SU-DHL-6 (cell line): ENCODE measurements at regions not wholly inside any gene's neighbourhood (a gene's known extent, or its start where the extent isn't known, plus 50 kb on each side); places are given as distances from the start of the nearest gene placed in this dataset.

Experiments used
- H2AFZ ChIP-seq: fragments of 200-600 bp; sonication (generic); 2 replicates; pipeline ENCODE4 v1.6.1; 2014; ENCODE audit warnings: low read depth, mild to moderate bottlenecking, moderate library complexity, mixed read lengths, antibody characterized with exemption, low read length; ENCODE audit not compliant: severe bottlenecking
- H3F3A ChIP-seq: fragments of 200-600 bp; shearing (Covaris generic); 2 replicates; pipeline ENCODE4 v1.6.0; 2016; ENCODE audit warnings: antibody characterized with exemption, mild to moderate bottlenecking; ENCODE audit not compliant: insufficient read depth
- H3K27ac ChIP-seq: fragments of 200-600 bp; sonication (generic); 2 replicates; pipeline ENCODE4 v1.5.1; 2016; ENCODE audit warnings: low read depth, mild to moderate bottlenecking, low read length, moderate library complexity, mixed read lengths
- H3K27me3 ChIP-seq: fragments of 200-600 bp; sonication (generic), shearing (Covaris generic); 2 replicates; pipeline ENCODE4 v1.6.0; 2014; ENCODE audit warnings: mild to moderate bottlenecking, low read length
- H3K36me3 ChIP-seq: fragments of 200-600 bp; sonication (generic); 2 replicates; pipeline ENCODE4 v1.6.1; 2014; ENCODE audit warnings: mild to moderate bottlenecking, low read length, mixed read lengths
- H3K4me2 ChIP-seq: fragments of 300-600, 200-600 bp; shearing (Covaris generic), sonication (generic); 2 replicates; pipeline ENCODE4 v1.6.0; 2014; ENCODE audit warnings: low read length, low read depth, mild to moderate bottlenecking; ENCODE audit not compliant: poor library complexity, severe bottlenecking
- H3K4me3 ChIP-seq: fragments of 200-600 bp; sonication (generic); 2 replicates; pipeline ENCODE4 v1.5.1; 2014; ENCODE audit warnings: antibody characterized with exemption, low read length, mild to moderate bottlenecking, mixed read lengths; ENCODE audit not compliant: insufficient read depth, poor library complexity, severe bottlenecking
- H3K79me2 ChIP-seq: fragments of 200-600 bp; sonication (generic); 2 replicates; pipeline ENCODE4 v1.6.1; 2014; ENCODE audit warnings: mild to moderate bottlenecking, low read length, moderate library complexity; ENCODE audit not compliant: insufficient read depth
- H3K9ac ChIP-seq: fragments of 200-600 bp; sonication (generic); 2 replicates; pipeline ENCODE4 v1.7.0; 2014; ENCODE audit warnings: mild to moderate bottlenecking, low read length
- H3K9me2 ChIP-seq: fragments of 200-600 bp; sonication (generic); replicated peaks from 2 replicates; pipeline ENCODE4 v1.6.1; 2014; ENCODE audit warnings: low read length; ENCODE audit not compliant: insufficient read depth
- H3K9me3 ChIP-seq: fragments of 200-600 bp; sonication (generic); 2 replicates; pipeline ENCODE4 v1.6.1; 2014; ENCODE audit warnings: low read length, mixed read lengths; ENCODE audit not compliant: insufficient read depth
- H4K20me1 ChIP-seq: fragments of 200-600 bp; sonication (generic); 2 replicates; pipeline ENCODE4 v1.6.1; 2014; ENCODE audit warnings: low read depth, mild to moderate bottlenecking, antibody characterized with exemption, low read length, moderate library complexity, mixed read lengths
- EZH2phosphoT487 ChIP-seq: fragments of 200-600 bp; sonication (generic), shearing (Covaris generic); conservative IDR thresholded peaks from 2 replicates; pipeline ENCODE4 v1.6.1; 2018; ENCODE audit warnings: mild to moderate bottlenecking, antibody characterized with exemption, low read length, moderate library complexity, mixed read lengths
- TF ChIP-seq, protein P1 (sequence below): fragments of 200-600 bp; sonication (generic); IDR thresholded peaks from one replicate; pipeline ENCODE4 v1.5.1; 2017; ENCODE audit warnings: antibody characterized with exemption, mild to moderate bottlenecking, low read length, moderate library complexity; ENCODE audit not compliant: insufficient read depth, poor library complexity, severe bottlenecking

DNA sequence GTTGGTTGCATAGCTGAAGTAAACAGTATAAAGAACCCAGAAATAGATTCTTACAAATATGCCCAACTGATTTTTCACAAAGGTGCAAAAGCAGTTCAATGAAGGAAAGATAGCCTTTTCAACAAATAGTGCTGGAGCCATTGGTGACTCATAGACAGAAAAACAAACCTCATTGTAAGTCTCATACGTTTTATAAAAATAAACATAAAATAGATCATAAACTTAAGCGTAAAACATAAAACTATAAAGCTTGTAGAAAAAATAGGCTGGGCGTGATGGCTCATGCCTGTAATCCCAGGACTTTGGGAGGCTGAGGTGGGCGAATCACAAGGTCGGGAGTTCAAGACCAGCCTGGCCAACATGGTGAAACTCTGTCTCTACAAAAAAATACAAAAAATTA lies 318.8 kb upstream of the IGFBP3 start:
- Histone ChIP-seq H3K4me3 (no peak overlapping the region), H3K79me2 (no peaks in the 10 kb centered on the region), H3K9me2 (no peaks in the 10 kb centered on the region), H3K4me2 (no peak overlapping the region), H3K9me3 (no peaks in the 10 kb centered on the region), H3K27ac (no peak overlapping the region), H3K36me3 (no peaks in the 10 kb centered on the region), H3F3A (no peaks in the 10 kb centered on the region), H3K27me3 (no peaks in the 10 kb centered on the region), H2AFZ (no peak overlapping the region), H3K9ac (no peak overlapping the region), H4K20me1 (no peaks in the 10 kb centered on the region)
- no peak for TF ChIP-seq EZH2phosphoT487
- TF ChIP-seq, protein P1, sequence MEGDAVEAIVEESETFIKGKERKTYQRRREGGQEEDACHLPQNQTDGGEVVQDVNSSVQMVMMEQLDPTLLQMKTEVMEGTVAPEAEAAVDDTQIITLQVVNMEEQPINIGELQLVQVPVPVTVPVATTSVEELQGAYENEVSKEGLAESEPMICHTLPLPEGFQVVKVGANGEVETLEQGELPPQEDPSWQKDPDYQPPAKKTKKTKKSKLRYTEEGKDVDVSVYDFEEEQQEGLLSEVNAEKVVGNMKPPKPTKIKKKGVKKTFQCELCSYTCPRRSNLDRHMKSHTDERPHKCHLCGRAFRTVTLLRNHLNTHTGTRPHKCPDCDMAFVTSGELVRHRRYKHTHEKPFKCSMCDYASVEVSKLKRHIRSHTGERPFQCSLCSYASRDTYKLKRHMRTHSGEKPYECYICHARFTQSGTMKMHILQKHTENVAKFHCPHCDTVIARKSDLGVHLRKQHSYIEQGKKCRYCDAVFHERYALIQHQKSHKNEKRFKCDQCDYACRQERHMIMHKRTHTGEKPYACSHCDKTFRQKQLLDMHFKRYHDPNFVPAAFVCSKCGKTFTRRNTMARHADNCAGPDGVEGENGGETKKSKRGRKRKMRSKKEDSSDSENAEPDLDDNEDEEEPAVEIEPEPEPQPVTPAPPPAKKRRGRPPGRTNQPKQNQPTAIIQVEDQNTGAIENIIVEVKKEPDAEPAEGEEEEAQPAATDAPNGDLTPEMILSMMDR, result no peak

DNA sequence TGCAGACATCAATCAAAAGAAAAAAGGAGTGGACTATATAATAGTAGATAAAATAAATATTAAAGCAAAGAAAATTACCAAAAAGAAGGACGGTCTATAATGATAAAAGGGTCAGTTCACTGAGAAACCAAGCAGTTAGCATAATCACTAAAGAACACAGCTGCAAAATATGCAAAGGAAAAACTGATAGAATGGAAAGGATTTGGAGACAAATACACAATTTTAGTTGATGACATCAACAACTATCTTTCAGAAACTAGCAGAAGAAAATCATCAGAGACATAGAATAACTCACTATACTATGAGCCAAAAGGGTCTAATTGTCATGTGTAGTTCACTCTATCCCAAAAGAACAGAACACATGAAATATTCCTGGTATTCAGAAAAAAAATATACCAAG lies 316.4 kb upstream of the IGFBP3 start:
- Histone ChIP-seq H3K9ac (no peak overlapping the region), H4K20me1 (no peaks in the 10 kb centered on the region), H3K9me3 (no peaks in the 10 kb centered on the region), H3K79me2 (no peaks in the 10 kb centered on the region), H3K4me3 (no peak overlapping the region), H3F3A (no peaks in the 10 kb centered on the region), H3K27me3 (no peaks in the 10 kb centered on the region), H3K36me3 (no peaks in the 10 kb centered on the region), H2AFZ (no peak overlapping the region), H3K4me2 (no peak overlapping the region), H3K27ac (no peak overlapping the region), H3K9me2 (no peaks in the 10 kb centered on the region)
- no peak for TF ChIP-seq EZH2phosphoT487
- TF ChIP-seq, protein P1, result no peak

DNA sequence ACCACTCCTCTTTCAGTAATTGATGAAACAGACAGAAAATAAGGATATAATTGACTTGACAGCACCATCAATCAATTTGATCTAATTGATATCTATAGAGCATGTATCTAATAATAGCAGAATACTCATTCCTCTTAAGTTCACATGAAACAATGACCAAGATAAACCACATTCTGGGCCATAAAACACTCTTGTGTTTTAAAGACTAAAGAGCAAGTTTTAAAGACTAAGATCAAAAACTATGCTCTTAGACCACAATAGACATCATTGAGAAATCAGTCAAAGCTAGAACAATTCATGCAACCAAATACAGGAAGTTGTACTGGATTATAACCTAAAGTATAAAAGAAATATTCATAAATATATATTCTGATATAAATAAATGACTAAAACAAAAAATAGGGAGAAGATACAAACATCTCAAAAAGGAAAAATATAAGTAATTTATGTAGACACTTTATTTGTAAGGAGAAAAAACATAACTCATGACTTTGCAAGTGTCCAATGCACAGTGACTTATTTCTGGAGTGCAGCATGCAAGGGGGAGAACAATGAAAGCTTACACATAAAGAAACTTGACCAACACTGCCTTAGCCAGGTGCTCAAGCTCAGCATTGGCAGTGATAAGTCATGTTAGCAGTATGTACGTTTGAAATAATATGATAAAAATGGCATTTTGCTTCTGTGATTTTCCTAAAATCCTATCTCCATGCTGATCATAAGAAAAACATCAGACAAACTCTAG lies 312.7 kb upstream of the IGFBP3 start:
- Histone ChIP-seq H3K9me2 (no peaks in the 10 kb centered on the region), H3K79me2 (no peaks in the 10 kb centered on the region), H3K9ac (no peak overlapping the region), H3K4me2 (no peak overlapping the region), H2AFZ (no peak overlapping the region), H3K36me3 (no peaks in the 10 kb centered on the region), H3F3A (no peaks in the 10 kb centered on the region), H3K9me3 (no peaks in the 10 kb centered on the region), H3K27me3 (no peaks in the 10 kb centered on the region), H3K27ac (no peak overlapping the region), H4K20me1 (no peaks in the 10 kb centered on the region), H3K4me3 (no peak overlapping the region)
- TF ChIP-seq, protein P1, result no peak
- no peak for TF ChIP-seq EZH2phosphoT487
